KBM-7 (cell line): ENCODE measurements at regions not wholly inside any gene's neighbourhood (a gene's known extent, or its start where the extent isn't known, plus 50 kb on each side); places are given as distances from the start of the nearest gene placed in this dataset.
"Not testable (repeated sequence)": the region's sequence is repeated elsewhere in the genome, so short reads cannot be mapped to it uniquely, and the experiment has no call there.

Experiments
- DNase-seq: peaks from one replicate; pipeline ENCODE4 v3.0.0-alpha.2; 2015
- in situ Hi-C: fragments of 300-500 bp; cut with MboI; formaldehyde crosslinking; loops from 2 replicates; pipeline ENCODE4 v1.14.3; 2020; ENCODE audit warnings: low sequenced_read_pairs, low pct_unique_long_range_greater_than_20kb, mixed read lengths

- DNase-seq, in situ Hi-C loops: not testable (repeated sequence)
Measured at GRCh38 chr11:13154374-13154773, 123.2 kb upstream of the BMAL1 start.

GRCh38 chr11:13160346-13160745, 117.2 kb upstream of the BMAL1 start:
- in situ Hi-C loops = no loop called here

GRCh38 chr11:13160806-13161205, 116.8 kb upstream of the BMAL1 start:
- DNase-seq = no peak
- in situ Hi-C loops = no loop called here

More at GRCh38 chr11:13160346-13160745, 117.2 kb upstream of the BMAL1 start:
- no peak for DNase-seq

GRCh38 chr11:13163158-13163557, 114.4 kb upstream of the BMAL1 start:
- in situ Hi-C loops = no loop called here

GRCh38 chr11:13166036-13166435, 111.6 kb upstream of the BMAL1 start:
- in situ Hi-C loops = no loop called here
- no peak for DNase-seq

More at GRCh38 chr11:13163158-13163557, 114.4 kb upstream of the BMAL1 start:
- no peak for DNase-seq

GRCh38 chr11:13168271-13168670, 109.3 kb upstream of the BMAL1 start:
- in situ Hi-C loops = no loop called here
- DNase-seq = no peak

GRCh38 chr11:13169709-13170108, 107.9 kb upstream of the BMAL1 start:
- no peak for DNase-seq
- in situ Hi-C loops = no loop called here

- no peak for DNase-seq
- in situ Hi-C loops = no loop called here
Measured at GRCh38 chr11:13174090-13174489, 103.5 kb upstream of the BMAL1 start.

- in situ Hi-C loops = loop anchor here (25.0 kb wide), 1 partner anchor 221 kb away; no protein-coding TSS in a partner anchor
- DNase-seq = peak; percentile 16
Measured at GRCh38 chr11:13183094-13183825, 94.3 kb upstream of the BMAL1 start.

GRCh38 chr11:13183826-13184196, 93.8 kb upstream of the BMAL1 start:
- DNase-seq = no peak
- in situ Hi-C loops = loop anchor here (25.0 kb wide), 1 partner anchor 222 kb away; no protein-coding TSS in a partner anchor

GRCh38 chr11:13184295-13184794, 93.2 kb upstream of the BMAL1 start:
- in situ Hi-C loops = loop anchor here (25.0 kb wide), 1 partner anchor 222 kb away; no protein-coding TSS in a partner anchor
- no peak for DNase-seq

GRCh38 chr11:13188179-13188578, 89.4 kb upstream of the BMAL1 start:
- in situ Hi-C loops = loop anchor here (25.0 kb wide), 1 partner anchor 226 kb away; no protein-coding TSS in a partner anchor
- no peak for DNase-seq

- DNase-seq = no peak
- in situ Hi-C loops = loop anchor here (25.0 kb wide), 1 partner anchor 227 kb away; no protein-coding TSS in a partner anchor
Measured at GRCh38 chr11:13189561-13190426, 87.8 kb upstream of the BMAL1 start.

GRCh38 chr11:13193613-13194012, 84.0 kb upstream of the BMAL1 start:
- in situ Hi-C loops = loop anchor here (25.0 kb wide), 1 partner anchor 231 kb away; no protein-coding TSS in a partner anchor
- no peak for DNase-seq

GRCh38 chr11:13197374-13197773, 80.2 kb upstream of the BMAL1 start:
- DNase-seq = not testable (repeated sequence)
- in situ Hi-C loops = loop anchor here (25.0 kb wide), 1 partner anchor 235 kb away; no protein-coding TSS in a partner anchor

- DNase-seq = no peak
- in situ Hi-C loops = no loop called here
Measured at GRCh38 chr11:13205486-13205885, 72.1 kb upstream of the BMAL1 start.

- in situ Hi-C loops = no loop called here
- no peak for DNase-seq
Measured at GRCh38 chr11:13206086-13206640, 71.4 kb upstream of the BMAL1 start.

- in situ Hi-C loops = no loop called here
- DNase-seq = no peak
Measured at GRCh38 chr11:13207270-13207664, 70.3 kb upstream of the BMAL1 start.
